Ecto neural progenitor cell (in vitro differentiated cells): ENCODE measurements at regions not wholly inside any gene's neighbourhood (a gene's known extent, or its start where the extent isn't known, plus 50 kb on each side); places are given as distances from the start of the nearest gene placed in this dataset.
"Not testable (repeated sequence)": the region's sequence is repeated elsewhere in the genome, so short reads cannot be mapped to it uniquely, and the experiment has no call there.

Source experiments
- DNase-seq: peaks from one replicate; pipeline ENCODE4 v3.0.0-alpha.2; 2018; ENCODE audit warnings: low spot score

DNA sequence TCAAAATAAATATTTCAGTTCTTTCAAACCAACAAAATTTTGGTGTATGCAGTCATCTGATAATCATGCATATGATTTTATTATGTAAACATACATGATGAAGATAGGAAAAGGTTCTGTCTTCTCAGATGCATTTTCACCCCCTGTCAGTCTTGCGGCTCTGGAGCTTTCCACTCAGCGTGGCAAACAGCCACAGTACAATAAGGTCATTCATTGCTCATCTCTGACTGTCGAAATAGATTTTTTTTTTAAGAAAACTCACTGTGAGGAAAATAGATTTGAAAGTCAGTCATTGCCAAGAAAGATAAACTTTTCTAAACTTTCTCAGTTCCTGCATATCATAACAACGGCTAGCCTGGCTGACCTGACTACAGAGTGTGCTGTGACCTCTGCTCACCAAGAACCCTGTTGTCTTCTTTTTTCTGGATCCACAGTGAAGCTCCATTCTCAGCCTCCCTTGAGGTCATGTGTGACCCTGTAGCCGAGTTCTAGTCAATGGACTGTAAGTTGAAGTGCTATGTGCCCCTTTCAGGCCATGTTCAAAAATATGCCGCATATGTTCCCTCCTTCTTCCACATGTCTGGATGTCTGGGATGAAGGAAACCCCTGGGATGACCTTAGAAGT, 519.6 kb downstream of the KLF5 start:
- no peak for DNase-seq

DNA sequence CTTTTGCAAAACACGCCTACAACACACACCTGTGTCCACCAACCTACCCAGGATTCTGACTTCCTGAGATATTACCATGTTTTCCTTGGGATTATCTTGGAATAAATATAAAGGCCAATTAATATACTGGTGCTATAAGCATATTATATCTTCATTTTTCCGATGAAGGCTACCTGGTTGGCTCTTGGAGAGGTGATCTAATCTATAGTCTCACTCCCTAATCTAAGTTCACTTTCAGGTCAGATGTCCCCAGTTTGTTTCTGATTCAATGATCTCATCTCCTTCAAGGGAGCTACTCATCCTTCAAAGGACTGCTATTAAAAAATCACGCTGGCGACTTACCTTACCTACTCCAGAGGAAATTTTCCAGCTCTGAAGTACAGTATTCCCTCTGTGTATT, 517.5 kb downstream of the KLF5 start:
- no peak for DNase-seq

DNA sequence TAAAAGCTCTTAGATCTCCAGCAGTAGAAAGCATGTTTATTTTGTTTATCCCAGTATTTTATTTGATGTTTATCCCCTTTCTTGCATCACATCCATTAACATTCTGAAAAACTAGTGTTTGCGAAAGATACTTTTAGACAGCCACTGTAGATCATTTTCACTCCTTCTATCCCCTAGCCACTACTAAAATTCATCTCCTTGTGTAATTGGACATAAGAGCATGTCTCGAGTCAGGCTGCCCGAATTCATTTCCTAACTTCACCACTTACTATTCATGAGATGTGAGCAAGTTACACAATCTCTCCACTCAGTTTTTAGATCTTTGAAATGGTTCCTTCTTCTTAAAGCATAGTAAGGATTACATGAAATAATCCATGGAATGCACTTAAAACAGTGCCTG, 514.0 kb downstream of the KLF5 start:
- DNase-seq, result no peak

DNA sequence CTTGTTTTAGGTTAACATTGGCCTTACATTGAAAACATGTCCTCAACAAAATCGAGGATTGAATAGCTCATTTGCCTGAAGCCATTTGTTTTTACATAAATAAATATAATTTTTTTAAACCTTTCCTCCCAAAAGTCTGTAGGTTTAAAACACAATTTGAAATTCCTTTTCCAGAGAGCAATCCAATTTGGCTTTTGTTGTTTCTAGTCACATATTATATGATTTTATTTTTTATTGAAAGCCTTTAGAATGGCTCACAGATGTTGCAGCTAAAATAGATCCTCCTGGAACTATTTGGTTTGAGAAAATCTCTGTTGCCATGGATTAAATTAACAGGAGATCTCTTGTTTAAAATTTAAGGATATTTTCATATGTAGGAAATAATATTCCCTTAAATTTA, 512.6 kb downstream of the KLF5 start:
- DNase-seq, result no peak

DNA sequence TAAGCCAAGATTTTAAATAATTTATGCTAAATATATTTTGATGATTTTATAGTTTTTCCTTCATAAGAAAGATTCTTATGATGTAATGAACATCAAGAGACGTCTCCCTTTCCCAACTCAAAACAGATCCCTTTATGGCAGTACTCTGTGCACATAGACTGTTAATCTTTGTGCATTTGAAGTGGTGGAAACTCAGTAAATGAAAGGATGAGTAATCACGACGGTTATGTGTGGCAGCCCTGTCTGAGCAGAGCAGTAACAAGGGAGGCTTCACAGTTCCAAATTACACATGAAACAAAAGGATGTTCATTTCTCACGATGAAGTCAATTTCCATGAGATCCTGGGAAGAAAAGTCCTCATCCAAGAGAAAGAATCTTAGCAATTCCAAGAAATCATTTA, 498.1 kb downstream of the KLF5 start:
- DNase-seq, result no peak

DNA sequence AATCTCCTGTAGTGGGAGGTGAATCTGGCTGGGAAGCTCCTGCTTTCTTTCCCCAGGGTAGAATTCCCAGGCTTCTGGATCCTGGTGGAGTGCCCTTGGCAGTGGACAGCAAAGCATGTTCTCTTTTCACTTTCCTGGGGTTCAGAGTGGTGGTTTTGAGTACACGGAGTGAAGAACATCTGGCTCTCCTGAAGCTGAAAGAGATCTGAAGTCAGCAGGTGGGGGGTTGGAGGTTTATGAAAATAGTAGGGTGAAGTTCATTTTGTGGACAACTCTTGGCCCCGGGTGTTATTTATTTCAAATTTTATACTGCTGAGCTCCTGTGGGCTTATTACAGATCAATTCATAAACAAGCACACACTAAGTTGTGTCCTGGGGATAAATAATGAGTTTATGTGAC, 497.3 kb downstream of the KLF5 start:
- DNase-seq, result no peak

DNA sequence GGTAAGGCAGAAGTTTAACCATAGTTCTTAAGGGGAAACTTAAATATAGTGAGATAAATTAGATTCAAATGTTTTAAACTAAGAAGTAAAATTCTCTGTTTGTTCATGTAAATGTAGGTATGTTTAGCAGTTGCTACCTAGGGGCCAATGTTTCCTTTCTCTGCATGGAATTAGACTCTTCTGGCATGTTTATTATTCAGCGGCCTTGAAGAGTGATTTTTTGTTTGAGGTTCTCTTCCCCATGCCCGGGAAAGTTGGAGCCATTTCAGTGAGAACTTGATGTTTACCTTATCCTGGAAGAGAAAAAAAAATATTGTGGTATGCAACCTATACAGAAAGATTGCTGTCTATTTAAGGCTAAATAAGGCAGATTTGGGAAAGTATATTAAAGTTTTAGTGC, 492.9 kb downstream of the KLF5 start:
- no peak for DNase-seq

DNA sequence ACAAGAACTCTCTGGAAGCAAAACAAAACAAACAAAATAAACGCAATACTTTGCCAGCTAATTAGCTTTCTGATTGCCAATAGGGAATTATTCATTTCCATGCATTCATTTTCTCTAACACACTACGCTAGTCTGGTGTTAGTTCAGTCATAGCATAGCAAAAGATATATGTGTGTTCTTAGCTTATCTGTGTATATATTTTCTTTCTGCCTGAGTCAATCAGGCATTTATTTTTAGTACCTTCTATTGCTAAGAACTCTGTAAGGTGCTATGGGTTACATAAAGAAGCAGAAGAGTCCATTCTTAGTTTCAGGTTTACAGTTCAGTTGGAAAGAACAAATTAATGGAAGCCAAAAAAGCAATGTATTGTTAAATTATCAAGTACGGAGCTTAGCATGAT, 490.9 kb downstream of the KLF5 start:
- no peak for DNase-seq

DNA sequence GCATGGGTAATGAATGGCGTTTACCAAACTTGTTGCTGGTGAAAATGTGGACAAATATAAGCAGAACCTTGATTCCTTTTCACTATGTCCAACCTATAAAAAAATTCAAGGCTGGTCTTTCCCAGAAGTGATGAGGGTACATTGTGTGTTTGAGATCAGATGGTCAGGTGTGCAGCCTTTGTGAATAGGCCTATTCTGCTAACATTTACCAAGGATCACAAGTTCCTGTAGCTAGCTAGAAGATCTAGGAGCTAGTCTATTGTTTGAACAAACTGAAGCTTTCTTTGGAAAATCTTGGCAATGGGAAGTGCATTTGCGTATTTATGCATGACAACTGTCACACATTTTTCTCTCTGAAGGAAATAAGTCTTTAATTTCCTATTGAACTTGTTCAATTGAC, 489.6 kb downstream of the KLF5 start:
- DNase-seq, result no peak

DNA sequence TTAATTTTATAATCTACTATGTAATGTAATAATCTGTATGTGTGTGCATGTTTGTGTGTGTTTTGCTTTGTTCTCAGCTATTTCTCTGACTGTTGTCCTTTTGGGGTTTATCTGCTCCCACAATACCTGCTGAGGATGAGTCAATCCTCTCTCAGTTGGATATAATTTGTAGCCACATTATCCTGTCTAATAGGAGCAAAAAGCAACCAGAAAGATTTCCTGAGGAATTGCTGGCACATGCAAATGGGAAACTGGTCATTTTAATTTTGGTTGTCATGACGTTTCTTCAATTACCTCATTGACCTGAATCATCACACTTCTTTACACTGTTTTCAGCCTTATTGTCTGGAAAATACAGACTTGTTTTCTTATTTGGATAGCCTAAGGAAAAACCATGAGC, 488.4 kb downstream of the KLF5 start:
- DNase-seq, result no peak

DNA sequence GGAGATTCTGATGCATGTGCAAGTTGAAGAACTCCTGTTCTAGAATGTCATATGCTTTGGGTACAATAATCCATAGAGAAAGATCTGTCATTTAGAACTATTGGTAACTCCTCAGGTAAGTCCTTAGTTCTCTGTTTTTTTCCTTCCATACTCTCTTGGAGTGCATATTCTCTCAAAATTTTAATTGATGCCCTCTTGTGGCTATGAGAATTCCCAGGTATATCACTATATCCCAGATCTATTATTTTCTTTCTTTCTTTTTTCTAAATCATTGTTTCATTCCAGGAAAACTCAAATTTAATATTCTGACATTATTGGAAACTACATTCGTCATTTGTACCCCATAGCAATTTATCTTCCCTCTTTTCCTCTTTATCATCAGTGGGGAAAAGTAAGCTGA, 485.4 kb downstream of the KLF5 start:
- DNase-seq, result no peak

DNA sequence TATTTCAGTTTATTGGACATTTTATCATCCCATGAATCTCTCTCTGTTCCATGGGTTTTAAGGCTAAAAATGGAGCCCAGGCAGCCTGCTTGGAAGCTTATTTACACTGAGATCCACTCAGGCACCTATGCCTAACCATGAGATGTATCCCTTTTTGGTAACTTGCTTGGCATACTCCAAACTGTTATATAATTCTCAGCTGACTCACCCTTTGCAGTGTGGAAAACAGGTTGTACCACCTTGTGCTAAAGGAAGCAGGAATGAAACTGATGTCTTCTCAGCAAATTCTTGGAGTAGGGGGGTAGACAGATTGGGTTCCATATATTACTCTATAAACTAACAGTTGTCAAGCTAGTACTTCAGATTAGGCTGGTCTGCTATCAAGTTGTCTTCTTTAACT, 483.6 kb downstream of the KLF5 start:
- no peak for DNase-seq

DNA sequence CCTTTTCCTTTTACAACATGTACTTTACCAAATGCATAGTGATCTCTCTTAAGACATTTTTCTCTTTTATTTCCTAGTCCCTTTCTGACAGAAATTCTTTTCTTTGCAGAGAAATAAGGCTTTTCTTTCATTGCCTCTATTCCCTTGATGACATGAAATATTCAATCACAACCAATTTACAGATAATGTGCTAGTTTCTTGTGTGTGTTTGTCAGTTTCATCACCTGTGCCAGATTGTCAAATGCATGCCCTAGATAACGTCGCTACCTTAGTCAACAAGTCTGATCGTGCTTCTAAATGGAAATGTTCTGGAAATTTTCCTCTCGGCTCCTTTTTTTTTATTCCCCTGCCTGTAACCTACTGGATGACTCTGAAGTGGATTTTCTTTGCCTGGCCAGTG, 478.1 kb downstream of the KLF5 start:
- DNase-seq, result no peak

DNA sequence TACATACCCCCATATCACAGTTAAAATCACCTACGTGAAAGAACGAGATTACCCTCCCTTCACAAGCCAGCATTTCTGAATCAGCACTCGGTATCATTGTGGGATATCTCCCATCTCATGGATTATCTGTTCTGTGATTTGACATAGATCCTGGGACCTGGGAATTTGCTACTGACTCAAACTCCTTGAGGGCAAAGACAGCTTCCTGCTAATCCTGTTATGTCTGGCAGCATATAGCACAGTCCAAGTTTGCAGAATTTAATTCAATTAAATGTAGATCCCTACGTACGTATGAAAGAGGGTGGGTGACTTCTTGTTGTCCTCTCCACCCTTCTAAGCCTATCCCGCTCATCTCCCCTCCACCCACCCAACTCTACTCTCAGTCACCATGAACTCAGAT, 476.5 kb downstream of the KLF5 start:
- no peak for DNase-seq

DNA sequence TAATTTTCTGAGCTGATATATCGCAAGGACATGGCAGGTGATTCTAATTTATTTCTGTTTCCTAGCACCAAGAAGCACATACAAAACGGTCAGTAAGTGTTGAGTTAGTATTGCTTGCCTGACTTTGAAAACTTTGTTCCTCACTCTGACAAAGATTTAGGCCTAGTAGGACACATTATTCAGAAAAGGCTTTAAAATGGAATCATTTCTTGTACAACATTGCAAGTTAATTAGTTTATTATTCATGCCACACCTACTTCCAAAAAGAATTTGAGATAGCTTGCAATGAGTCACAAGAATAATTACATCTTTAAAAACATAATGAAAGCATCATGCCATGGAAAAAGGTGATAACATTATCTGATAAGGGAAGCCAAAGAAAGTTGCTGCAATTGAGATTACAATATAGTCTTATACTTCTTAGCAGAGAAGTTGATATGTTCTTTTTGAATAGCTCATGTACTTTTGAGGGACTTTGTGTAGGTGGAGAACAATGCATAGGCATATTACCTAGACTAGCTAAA, 474.2 kb downstream of the KLF5 start:
- DNase-seq, result no peak

DNA sequence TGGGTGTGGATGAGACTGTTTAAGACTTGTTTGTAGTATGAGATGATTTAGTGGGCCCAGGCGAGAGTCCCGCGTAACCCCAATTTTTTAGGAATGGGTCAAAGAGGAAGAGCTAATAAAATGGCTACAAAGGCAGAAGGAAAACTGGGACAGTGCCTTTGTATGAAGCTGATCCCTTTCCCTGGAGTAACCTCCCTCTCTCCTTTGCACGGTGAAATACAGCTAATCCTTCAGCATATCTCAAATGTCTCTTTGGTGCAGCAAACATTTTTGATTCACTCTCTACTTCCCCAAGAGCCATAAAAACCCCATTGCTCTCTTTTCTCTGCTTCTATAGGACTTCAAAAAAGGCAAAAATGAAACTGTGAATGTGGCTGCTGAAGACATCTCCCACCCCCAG, 473.8 kb downstream of the KLF5 start:
- no peak for DNase-seq

DNA sequence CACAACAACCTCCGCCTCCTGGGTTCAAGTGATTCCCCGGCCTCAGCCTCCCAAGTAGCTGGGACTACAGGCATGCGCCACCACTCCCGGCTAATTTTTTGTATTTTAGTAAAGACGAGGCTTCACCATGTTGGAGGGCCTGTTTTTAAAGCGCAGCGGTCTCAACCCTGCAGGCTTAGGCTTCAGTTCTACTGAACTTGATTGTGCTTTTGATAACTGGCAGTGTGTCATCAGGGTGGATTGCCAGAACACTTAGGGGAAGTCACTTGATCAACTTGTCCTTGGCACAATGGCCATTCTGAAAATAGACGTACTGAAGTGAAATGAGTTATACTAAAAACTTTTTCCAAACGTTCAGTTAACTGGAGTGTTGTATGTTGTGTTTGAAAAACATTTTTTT, 472.2 kb downstream of the KLF5 start:
- DNase-seq, result no peak

DNA sequence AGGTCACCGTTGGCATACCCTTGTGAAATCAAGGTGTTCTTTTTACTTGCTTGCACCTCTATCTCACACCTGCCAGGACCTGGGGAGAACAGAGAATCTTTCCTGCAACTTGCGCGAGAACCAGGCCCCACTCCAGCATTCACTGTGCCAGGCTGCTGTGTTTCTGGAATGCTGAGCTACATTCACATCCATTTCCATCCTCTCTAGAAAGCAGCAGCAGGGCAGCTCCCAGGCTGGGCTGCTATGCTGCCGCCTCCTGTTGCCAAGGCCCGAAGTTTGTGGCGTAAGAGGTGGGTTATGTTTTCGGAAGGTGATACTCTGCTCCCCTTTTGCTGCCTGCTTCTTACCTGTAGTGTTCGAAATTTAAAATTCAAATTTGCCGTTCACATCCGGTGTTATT, 464.1 kb downstream of the KLF5 start:
- no peak for DNase-seq

DNA sequence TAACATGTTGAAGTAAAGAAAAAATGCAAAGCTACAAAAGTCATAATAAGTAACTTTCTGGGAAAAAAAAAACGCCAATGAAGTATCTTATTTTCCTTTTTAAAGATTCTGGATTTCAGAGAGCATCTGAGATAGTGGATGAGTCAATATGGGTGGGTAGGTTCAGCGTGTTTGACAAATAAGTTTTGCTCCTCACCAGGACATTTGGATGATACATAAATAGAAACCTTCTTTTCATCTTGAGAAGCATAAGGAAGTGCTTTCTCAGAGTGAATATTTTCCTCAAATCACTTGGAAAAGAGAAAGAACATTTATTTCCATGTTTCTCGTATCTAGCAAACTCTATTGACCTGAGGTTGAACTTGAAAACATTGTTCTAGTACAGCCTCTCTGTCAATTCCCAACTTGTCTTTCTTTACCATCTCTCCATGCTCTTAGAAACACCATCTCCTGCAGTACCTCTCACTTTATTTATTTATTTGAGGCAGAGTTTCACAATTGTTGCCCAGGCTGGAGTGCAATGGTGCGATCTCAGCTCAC, 463.2 kb downstream of the KLF5 start:
- DNase-seq, result no peak

DNA sequence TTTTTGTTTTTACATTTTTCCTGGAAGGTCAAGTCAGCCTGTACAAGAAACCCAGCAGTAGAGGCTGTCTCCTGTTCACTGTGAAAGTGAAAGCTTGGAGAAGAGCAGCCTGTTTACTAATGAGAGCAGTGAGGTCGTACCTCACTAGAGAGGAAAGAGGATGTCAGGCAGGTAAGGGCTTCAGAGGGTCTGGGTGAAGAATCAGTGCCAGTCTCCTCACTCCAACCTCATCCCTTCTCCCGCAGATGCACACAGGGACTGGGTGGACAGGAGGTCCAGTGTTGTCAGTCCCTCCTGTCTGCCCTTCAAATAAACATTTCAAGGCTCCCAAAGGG, 462.5 kb downstream of the KLF5 start:
- DNase-seq, result no peak

DNA sequence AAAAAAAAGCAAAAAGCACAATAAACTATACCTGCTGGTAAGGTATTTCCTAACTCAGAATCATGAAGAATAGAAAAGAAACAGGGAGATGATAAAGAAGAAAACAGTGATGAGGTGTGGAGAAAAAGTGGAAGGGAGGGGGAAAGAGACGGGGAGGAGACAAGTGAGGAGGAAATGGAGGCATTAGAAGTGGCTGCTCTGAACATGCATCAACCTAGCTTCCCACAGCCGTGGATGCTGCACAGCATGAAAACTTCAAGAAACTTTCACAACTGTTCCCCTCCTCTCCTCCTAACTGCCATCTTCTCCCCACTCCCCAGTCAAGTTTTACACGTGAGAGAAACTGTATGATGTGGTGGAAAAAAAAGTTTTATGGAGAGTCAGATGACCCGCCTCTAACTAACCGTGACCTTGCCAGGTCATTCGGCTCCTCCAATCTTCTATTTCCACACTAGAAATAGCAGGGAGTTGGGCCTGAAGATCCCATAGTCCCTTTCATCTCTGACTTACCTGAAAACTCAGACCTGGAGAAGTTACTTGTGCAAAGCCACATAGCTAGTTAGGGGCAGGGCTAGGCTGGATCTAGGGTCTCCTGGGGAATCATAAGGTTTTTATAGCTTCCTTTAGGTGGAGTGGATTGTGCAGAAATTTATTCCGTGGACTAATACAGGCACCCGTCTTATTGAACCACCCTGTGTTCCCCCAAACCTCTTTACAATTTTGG, 461.9 kb downstream of the KLF5 start:
- no peak for DNase-seq

DNA sequence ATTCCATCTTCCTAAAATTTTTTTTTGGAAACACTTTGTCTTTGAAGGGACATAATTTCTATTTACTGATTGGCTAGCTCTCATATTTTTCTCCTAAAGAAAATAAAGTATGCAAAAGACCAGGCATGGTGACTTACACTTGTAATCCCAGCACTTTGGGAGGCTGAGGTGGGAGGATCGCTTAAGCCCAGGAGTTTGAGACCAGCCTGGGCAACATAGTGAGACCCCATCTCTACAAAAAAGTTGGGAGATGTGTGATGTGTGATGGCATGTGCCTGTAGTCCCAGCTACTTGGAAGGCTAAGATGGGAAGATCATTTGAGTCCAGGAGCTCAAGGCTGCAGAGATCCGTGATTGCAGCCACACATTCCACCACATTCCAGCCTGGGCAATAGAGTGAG, 461.3 kb downstream of the KLF5 start:
- not testable (repeated sequence) for DNase-seq

DNA sequence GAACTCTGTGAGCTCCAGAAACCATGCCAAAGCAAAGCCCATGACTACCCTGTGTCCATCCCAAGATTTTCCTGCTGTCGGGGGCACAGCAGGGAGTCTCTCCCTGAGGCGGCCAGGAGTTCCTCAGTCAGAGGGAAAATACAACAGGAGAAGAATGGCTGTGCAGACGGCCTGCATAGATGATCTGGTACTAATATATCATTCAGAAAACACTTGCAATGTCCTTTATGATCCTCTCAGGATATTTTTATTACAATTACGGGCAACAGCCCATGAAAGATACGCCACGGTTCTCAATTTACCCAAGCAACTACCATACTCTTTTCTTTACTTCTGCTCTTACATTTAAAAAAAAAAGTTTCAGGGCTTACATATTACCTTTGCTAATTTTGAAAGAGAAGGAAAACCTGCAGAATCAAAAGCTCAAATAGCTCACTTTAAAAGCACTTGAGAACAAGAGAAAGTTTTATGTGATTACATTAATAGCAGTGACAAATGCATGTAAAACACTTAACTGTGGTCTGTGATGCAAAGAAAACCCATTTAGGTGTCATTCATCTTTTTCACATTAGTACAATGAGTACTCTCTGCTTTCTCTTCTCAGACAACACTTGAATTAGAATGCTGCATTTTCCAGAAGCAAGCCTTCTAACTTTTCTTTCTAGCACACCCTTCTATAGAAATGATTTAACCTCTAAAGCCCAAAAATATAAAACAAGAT, 460.8 kb downstream of the KLF5 start:
- DNase-seq, result no peak
